Erythroblast (primary cell): ENCODE measurements at regions not wholly inside any gene's neighbourhood (a gene's known extent, or its start where the extent isn't known, plus 50 kb on each side); places are given as distances from the start of the nearest gene placed in this dataset.

Experiments
- DNase-seq, 2 experiments: peaks; one replicate each; lab custom pipeline; 2025; lab: John Stamatoyannopoulos, UW
- GATA1 ChIP-seq: IDR thresholded peaks from 2 replicates; pipeline ENCODE4 v1.6.1; 2011; ENCODE audit warnings: low read depth, mild to moderate bottlenecking, control low read depth, low read length, moderate library complexity
- POLR2A ChIP-seq: IDR thresholded peaks from 2 replicates; pipeline ENCODE4 v1.6.1; 2011; ENCODE audit warnings: mild to moderate bottlenecking, low read length

DNA sequence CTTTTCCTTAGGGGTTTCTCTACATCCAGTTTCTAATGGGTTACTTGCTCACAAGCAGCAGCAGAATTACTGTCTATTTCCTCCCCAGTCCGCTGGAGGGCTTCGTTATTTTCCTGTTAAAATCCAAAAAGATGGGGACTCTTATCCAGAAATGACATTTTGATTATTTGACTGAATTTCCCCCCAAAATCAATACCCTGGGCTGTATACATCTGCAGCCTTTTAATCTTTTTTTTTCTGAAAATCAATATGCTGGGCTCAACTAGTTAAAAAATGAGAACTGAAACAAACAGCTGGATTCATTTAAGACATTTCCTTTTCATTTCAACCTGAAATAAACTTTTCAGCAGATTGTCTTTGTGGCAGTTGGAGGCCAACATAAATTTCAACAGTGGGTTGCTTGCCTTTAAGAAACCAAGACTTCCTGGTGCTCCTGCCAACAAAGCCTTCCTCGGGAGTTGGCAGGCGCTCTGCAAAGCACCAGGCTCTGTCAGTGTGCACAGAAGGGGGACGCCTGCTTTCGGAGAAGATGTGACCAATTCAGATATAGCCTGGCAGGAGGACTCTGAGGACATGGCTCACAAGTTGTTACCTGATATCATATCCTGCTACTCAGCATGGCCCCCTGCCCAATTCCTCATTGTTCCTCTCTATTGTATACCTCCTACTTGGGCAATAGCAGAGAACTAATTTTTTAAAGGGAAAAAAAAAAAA is 204.7 kb upstream of the ARG1 start:
- DNase-seq = no peak
- no peak for TF ChIP-seq POLR2A

DNA sequence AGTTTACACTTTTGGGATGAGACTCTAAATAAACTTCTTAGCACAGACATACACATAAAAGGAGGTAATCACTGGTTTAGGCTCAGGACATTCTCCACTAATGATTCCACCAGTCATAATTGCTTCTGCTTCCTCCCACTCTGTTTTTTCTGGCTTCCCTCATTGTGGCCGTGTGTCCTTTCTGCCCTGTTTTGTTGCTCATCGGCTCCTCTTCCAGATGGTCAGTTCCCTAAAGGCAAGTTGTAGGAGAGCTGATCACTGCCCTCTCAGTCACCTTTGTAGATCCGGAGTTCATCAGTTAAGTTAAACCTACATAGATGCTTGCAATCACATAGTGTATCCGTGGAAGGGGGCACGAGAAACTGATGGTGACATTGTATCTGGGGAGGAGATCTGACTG is 200.5 kb upstream of the ARG1 start:
- no peak for DNase-seq
- TF ChIP-seq POLR2A = no peak
- no peak for TF ChIP-seq GATA1

DNA sequence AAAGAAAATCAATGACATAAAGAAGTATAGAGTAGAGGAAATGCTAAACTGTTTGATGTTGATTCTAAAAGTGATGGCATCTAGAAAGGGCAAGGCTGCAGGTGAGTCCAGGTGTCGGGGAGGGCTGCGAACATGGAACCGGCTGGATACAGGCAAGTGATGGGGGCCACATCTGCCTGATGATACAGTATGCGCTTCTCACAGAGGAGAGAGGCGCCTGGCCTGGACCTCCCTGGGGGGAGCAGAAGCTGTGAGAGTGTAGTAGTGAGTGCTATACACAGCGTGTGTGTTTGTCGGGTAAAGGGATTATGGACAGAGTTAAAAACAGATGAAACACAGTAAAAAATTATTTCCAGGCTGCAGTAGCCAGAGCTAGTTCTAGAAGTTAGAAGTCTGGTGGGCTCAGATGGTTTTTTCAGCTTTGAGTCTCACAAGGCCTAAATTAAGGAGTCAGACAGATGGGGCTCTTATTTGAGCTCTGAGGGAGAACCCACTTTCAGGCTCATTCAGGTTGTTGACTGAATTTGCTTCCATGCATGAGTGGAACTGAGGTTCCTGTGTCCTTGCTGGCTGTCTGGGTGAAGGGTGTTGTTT is 195.8 kb upstream of the ARG1 start:
- no peak for TF ChIP-seq GATA1
- no peak for TF ChIP-seq POLR2A

DNA sequence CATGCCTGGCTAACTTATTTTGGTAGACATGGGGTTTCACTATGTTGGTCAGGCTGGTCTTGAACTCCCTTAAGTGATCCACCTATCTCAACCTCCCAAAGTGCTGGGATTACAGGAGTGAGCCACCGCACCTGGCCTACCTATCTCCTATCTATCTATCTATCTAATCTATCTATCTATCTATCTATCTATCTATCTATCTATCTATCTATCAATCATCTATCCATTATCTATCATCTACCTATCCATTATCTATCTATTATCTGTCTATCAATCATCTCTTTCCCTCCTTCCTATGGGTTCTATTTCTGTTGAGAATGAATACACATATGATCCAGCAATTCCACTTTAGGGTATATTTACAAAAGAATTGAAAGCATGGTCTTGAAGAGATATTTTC is 194.2 kb upstream of the ARG1 start:
- no peak for DNase-seq
- no peak for TF ChIP-seq POLR2A
- TF ChIP-seq GATA1 = no peak

More for the DNA sequence above, 195.8 kb upstream of the ARG1 start:
- no peak for DNase-seq

DNA sequence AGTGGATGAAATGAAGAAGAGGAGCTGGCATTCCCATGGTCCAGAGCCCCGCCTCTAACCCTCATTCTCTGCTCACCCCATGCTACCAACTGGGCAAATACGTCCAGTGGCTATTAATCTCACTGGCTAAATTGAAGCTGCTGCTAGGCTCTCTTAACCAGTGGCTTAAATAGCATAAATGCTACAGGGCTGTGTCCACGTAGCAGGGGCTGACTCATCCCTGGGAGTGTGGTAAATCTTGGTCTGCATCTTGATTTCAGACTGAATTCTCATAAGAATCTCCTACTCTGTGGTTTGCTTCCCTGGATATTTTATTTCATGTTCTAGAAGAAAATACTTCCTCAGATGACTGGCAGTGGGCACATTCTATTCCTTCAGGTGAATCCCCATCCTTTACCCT is 193.1 kb upstream of the ARG1 start:
- TF ChIP-seq POLR2A (no peak), GATA1 (no peak)
- DNase-seq = no peak

DNA sequence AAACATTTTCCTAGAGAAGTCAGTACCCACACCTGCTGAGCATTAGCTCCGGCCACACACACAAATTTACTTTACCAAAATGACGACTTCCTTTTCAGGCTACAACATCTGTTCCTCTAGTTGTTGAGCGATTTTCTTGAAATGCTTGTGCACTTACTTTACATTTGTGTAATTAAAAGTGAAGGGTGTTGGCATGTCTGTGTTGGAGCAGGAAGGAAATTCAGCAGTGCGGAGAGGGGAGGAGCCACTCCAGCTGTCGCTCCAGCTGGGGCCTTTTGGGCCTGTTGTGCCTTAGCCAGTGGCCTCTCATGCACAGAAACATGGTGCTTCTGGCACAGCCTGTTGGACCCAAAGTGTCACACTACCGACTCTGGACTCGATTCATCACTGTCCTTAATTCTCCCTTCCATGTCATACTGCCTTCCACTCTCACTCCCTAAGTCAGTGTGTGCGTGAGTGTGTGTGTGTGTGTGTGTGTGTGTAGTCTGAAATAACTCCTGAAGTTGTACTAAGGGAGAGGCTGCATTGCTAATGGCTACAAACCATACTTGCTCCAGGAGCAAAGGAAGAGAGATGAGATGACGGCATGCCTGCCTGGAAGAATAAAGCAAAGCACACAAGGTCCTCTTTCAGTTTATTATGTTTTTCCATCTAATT is 191.8 kb upstream of the ARG1 start:
- no peak for DNase-seq
- TF ChIP-seq POLR2A (no peak), GATA1 (no peak)

DNA sequence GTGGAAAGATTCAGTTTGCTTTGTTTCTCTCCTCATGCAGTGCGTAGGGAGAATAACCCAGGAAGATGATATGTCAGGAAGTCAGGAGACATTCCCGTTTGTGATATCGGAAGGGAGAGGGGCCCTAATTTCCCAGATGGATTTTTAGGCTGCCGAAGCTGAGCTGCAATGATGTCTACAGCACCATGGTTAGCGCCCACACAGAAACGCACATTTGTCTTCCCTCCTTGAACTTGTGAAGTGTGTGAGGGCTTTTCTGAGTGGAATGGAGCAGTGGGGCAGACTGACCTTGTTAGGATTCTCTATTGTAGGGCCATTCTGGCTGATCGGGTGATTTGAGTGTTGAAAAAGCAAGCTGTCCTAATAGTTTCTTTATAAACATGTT is 191.3 kb upstream of the ARG1 start:
- no peak for TF ChIP-seq GATA1
- no peak for TF ChIP-seq POLR2A
- no peak for DNase-seq

DNA sequence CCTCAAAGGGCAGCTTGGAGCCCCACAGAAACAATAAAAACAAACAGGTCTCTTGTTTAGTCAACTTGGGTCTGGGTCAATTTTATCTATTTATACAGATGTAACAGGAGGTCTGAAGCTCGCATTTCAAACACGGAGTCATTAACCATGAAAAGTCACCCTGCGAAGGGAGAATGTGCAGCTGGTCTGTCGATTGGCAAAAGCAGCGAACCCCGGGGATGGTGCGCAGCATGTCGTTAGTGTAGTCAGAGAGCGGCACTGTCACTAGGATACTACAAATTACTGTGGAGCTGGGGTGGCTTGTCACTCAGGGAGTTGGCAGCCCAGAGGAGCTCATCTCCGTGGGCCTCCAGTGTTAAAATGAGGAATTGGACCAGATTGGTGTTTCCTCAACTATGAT is 190.4 kb upstream of the ARG1 start:
- TF ChIP-seq GATA1 = no peak
- TF ChIP-seq POLR2A = no peak
- no peak for DNase-seq

DNA sequence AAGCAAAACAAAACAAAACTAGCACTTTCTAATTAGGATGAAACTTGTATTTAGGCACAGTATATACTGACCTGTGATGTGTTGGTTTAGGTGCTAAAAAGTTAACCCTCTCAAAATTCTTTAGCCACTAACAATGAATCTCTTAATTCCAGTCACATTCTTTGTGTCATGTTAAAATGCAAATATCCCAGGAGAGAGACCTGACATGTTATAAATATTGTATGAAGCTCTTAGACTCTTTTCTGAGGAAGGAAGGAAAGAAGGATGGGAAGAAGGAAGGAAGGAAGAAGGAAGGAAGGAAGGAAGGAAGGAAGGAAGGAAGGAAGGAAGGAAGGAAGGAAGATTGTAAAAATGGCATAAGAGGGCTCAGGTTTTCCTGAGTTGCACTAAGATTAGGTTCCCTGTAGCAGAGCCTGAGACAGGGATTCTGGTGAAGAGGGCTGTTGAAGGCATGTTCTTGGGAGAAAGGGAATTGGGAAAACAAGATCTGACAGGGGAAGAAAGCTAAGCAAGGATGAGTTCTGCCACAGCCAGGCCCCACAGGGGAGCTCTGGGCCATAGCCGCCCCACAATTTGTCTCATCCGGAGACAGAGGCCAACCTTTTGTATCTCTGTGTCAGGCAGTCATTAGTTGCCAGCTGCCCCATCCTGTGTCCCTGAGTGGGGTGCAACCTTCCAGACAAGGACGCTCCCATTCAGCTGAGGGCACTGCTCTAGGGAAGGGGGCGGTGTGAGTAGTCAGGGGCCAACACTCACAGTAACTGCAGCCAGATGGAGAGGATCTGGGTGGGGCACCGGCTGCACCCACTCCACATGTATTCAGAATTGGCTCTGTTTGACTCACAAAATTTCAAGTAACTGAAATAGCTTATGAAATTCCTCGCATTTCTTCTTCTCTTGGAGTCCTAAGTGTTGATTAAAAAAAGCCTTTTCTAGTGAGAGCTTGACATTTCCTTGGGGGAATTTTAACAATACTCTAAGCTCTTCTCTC is 189.3 kb upstream of the ARG1 start:
- no peak for DNase-seq
- TF ChIP-seq GATA1 (no peak), POLR2A (no peak)

DNA sequence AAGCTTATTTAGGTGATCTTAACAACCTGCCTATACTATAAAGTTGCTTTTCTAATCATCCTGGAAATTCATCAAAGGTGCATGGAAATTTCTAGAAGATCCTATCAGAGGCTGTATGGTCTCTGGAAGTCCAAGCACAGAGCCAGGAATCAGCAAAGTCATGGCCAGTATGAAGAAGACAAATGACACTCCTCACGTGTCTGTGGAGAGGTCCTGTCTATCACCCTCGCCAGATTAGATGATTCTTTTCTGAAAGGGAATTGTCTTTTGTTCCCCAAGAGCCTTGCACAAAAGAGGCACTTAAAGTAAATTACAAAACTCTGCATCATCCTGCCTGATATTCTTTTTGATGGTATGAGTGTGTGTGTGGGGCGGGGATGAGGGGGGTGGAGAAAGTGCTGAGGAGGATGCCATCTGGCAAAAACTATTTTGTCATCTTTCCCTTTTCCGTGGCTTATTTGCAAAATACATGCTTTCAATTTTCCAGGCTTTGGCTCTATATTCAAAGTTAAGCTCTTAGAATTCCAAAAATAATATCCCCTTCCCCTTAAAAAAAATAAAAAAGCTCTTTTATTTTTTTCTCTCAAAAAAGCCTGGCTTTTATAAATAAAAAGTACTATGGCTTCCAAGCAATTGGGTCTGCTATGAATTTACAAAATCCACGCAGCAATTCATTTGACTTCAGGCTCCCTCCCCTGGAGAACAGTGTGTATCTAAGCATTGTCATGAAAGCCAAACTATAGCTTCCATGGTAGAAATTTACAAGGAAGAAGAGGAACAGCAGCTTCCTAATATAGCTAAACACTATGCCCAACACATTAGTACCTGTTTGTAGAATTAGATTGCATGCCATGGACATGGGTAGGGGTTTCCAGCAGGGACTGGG is 185.2 kb upstream of the ARG1 start:
- no peak for TF ChIP-seq GATA1
- TF ChIP-seq POLR2A = no peak
- DNase-seq = no peak

DNA sequence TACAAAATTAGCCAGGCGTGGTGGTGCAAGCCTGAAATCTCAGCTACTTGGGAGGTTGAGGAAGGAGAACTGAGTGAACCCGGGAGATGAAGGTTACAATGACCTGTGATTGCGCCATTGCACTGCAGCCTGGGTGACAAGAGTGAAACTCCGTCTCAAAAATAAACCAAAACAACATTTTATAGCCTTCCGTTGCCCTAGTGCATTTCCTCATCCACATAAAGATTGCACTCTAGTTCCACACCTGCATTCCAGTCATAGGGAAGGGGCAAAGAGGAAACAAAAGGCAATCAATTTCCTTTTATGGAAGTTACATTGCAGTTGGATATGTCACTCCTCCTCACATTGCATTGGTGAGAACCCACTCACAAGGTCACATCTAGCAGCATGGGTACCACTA is 182.7 kb upstream of the ARG1 start:
- TF ChIP-seq GATA1 = no peak
- TF ChIP-seq POLR2A = no peak
- DNase-seq = no peak

DNA sequence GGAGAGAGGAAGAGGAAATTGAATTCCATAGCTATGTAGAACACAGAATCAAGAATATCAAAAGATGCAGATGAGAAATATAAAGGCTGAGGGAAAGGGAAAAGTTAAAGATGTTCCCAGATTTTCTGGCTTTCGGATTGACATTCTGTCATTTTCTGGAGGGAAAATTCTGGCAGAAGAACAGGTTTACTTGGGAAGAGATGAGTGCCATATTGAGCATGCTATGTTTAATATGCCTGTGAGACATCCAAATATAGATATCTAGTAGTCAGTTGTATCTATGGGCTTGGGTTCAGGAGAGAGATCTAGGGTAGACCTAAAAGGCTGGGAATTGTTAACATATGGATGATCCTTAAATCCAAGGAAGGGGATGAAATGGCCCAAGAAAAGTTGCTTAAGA is 181.9 kb upstream of the ARG1 start:
- DNase-seq = no peak
- TF ChIP-seq POLR2A = no peak
- TF ChIP-seq GATA1 = no peak

DNA sequence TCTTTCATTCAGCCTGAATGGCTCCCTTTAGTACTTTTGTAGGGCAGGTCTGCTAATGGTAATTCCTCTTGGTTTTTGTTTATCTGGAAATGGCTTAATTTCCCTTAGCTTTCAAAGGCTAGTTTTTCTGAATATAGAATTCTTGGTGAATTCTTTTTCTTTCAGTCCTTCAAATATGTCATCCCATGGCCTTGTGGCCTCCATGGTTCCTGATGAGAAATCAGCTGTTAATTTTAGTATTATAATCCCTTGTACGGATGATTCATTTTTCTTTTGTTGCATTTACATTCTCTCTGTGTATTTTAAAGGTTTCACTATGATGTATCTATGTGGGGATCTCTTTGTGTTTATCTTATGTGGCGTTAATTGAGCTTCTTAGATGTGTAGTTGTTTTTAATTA is 179.6 kb upstream of the ARG1 start:
- TF ChIP-seq POLR2A = no peak
- no peak for TF ChIP-seq GATA1
- no peak for DNase-seq
